Karpas-422 (cell line): ENCODE measurements at regions not wholly inside any gene's neighbourhood (a gene's known extent, or its start where the extent isn't known, plus 50 kb on each side); places are given as distances from the start of the nearest gene placed in this dataset.
"Not testable (repeated sequence)": the region's sequence is repeated elsewhere in the genome, so short reads cannot be mapped to it uniquely, and the experiment has no call there.

Experiments
- DNase-seq: peaks from one replicate; pipeline ENCODE4 v3.0.0-alpha.2; 2015
- H2AFZ ChIP-seq: fragments of 200-600 bp; sonication (generic); 2 replicates; pipeline ENCODE4 v1.6.1; 2014; ENCODE audit warnings: antibody characterized with exemption, low read length, mixed read lengths
- H3K27ac ChIP-seq: fragments of 200-600 bp; sonication (generic); 2 replicates; pipeline ENCODE4 v1.5.1; 2014; ENCODE audit warnings: mild to moderate bottlenecking, low read length, moderate library complexity
- H3K27me3 ChIP-seq: fragments of 200-600 bp; sonication (generic); 2 replicates; pipeline ENCODE4 v1.6.1; 2014; ENCODE audit warnings: low read length, mixed read lengths
- H3K36me3 ChIP-seq: fragments of 200-600 bp; sonication (generic); 2 replicates; pipeline ENCODE4 v1.6.1; 2014; ENCODE audit warnings: low read length, mixed read lengths; ENCODE audit not compliant: insufficient read depth
- H3K4me1 ChIP-seq: fragments of 200-600 bp; sonication (generic); 2 replicates; pipeline ENCODE4 v1.6.1; 2014; ENCODE audit warnings: mild to moderate bottlenecking, low read length, mixed read lengths
- H3K4me2 ChIP-seq: fragments of 200-600 bp; sonication (generic); 2 replicates; pipeline ENCODE4 v1.6.1; 2014; ENCODE audit warnings: low read length, low read depth, mild to moderate bottlenecking; ENCODE audit not compliant: poor library complexity, severe bottlenecking
- H3K4me3 ChIP-seq: fragments of 200-600 bp; sonication (generic); 2 replicates; pipeline ENCODE4 v1.5.1; 2014; ENCODE audit warnings: mild to moderate bottlenecking, antibody characterized with exemption, low read length, mixed read lengths
- H3K79me2 ChIP-seq: fragments of 200-600 bp; sonication (generic); 2 replicates; pipeline ENCODE4 v1.6.1; 2014; ENCODE audit warnings: mild to moderate bottlenecking, low read length, mixed read lengths
- H3K9ac ChIP-seq: fragments of 200-600 bp; sonication (generic); 2 replicates; pipeline ENCODE4 v1.6.0; 2014; ENCODE audit warnings: low read length
- H3K9me2 ChIP-seq: fragments of 200-600 bp; sonication (generic), shearing (Covaris generic); replicated peaks from 2 replicates; pipeline ENCODE4 v1.6.0; 2014; ENCODE audit warnings: mild to moderate bottlenecking, low read length, moderate library complexity; ENCODE audit not compliant: insufficient read depth
- H3K9me3 ChIP-seq: fragments of 300-700, 200-600 bp; sonication (generic); 2 replicates; pipeline ENCODE4 v1.6.1; 2014; ENCODE audit warnings: low read length, mixed read lengths
- H4K20me1 ChIP-seq: fragments of 200-600 bp; sonication (generic); 2 replicates; pipeline ENCODE4 v1.6.1; 2014; ENCODE audit warnings: mild to moderate bottlenecking, antibody characterized with exemption, low read length, low read depth; ENCODE audit not compliant: insufficient read depth

DNA sequence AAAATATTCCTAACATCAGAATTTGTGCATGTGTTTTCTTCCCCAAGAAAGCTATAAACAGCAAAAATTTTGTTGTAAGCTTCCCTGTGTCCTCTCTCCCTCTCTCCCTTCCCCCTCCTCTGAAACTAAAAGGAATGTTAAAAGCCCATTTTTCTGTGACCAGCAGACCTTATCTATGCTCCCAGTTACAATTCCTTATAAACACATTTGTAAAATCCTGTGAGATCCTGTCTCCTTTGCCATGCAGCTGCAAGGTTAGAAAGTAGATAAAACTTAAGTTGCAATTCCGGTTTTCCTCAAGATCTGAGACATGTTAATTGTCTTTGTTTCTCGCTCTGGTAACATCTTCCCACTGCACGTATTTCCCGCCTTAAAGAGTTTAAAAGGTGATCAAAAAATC, 370.3 kb upstream of the TRPC7 start:
- not testable (repeated sequence) for H4K20me1 ChIP-seq, H2AFZ ChIP-seq, H3K9me3 ChIP-seq, H3K4me1 ChIP-seq, H3K9me2 ChIP-seq, H3K27ac ChIP-seq, H3K27me3 ChIP-seq, H3K36me3 ChIP-seq, H3K9ac ChIP-seq, H3K4me2 ChIP-seq, H3K79me2 ChIP-seq, DNase-seq, H3K4me3 ChIP-seq

DNA sequence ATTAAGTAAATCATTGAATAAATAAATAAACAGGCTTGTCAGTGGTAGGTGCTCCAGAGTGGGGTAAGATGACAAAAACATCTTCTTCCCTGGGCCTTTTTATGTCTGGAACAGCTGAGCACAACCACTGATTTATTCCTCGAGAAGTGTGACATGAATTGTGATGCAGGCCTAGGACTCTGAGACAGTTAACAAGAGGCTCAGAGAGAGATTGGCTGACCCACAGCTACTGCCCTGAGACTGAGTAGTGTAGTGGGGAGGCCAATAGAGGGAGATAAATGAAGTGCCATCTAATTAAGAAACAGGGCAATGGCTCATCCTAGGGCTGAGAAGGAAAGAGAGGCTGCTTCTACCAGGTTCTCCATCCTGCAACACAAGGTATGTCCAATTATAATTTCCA, 369.3 kb upstream of the TRPC7 start:
- H3K27ac ChIP-seq, result no peak overlapping the region
- H2AFZ ChIP-seq, result no peak overlapping the region
- no peaks in the 10 kb centered on the region for H4K20me1 ChIP-seq
- no peak overlapping the region for H3K4me3 ChIP-seq
- H3K9ac ChIP-seq, result no peak overlapping the region
- no peak for DNase-seq
- no peaks in the 10 kb centered on the region for H3K27me3 ChIP-seq
- no peaks in the 10 kb centered on the region for H3K9me2 ChIP-seq
- H3K9me3 ChIP-seq, result no peaks in the 10 kb centered on the region
- H3K4me1 ChIP-seq, result no peaks in the 10 kb centered on the region
- H3K79me2 ChIP-seq, result no peaks in the 10 kb centered on the region
- no peak overlapping the region for H3K4me2 ChIP-seq
- no peaks in the 10 kb centered on the region for H3K36me3 ChIP-seq

DNA sequence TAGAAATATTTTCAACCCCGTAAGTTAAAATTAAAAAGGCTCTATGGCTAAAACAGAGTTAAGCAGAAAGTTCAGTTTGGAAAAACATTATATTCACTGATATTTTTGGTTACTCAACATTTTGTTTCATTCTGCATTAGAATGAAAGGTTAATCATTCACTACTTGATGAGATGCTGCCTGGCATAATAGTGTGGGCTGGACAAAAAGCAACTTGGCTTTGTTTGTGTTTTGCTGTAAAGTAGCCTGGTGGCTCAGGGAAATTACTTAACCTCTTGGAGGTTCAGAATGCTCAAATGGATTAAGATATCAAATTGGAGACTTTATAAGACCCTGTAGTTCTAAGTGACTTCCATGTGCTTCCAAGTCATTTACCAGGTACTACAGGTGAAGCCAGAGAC, 367.4 kb upstream of the TRPC7 start:
- Histone ChIP-seq H3K36me3 (no peaks in the 10 kb centered on the region), H3K4me1 (no peaks in the 10 kb centered on the region), H4K20me1 (no peaks in the 10 kb centered on the region), H3K79me2 (no peaks in the 10 kb centered on the region), H3K9ac (no peak overlapping the region), H3K27me3 (no peaks in the 10 kb centered on the region), H3K9me3 (no peaks in the 10 kb centered on the region), H3K4me2 (no peak overlapping the region), H3K4me3 (no peak overlapping the region), H3K9me2 (no peaks in the 10 kb centered on the region), H2AFZ (no peak overlapping the region), H3K27ac (no peak overlapping the region)
- no peak for DNase-seq

DNA sequence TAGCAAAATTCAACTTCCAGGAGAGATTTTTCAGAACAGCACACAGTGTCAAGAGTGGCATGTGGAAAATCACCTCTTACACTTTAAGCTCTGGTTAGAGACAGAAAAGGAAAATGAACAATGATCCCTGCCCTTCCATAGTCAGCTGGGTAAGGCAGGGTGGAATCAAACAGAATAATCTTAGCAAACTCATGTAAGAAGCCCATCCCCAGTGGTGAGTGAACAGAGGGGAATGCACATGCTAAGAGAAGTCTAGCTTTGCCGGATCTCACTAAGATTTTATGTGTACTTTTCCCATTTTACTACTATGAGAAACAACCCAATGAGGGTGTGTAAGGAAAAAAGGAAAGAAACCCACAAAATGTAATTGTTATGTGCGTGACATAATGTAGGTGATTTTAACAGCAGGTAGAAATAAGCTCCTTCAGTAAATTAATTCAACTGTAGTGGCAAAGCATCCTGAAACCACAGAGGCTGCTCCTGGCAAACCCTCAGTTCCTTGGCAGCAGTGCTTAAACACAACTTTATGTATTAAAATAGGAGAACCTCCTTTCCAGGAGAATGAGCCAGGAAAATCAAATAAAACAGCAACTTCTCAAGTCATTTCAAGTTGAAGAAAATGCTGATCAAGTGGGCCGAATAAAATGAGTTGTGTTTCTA, 366.0 kb upstream of the TRPC7 start:
- no peak for DNase-seq
- H3K4me1 ChIP-seq, result no peaks in the 10 kb centered on the region
- H3K4me2 ChIP-seq, result no peak overlapping the region
- no peaks in the 10 kb centered on the region for H3K36me3 ChIP-seq
- H2AFZ ChIP-seq, result no peak overlapping the region
- H3K79me2 ChIP-seq, result no peaks in the 10 kb centered on the region
- H4K20me1 ChIP-seq, result no peaks in the 10 kb centered on the region
- no peak overlapping the region for H3K4me3 ChIP-seq
- H3K9ac ChIP-seq, result no peak overlapping the region
- H3K27me3 ChIP-seq, result no peaks in the 10 kb centered on the region
- H3K27ac ChIP-seq, result no peak overlapping the region
- H3K9me2 ChIP-seq, result no peaks in the 10 kb centered on the region
- H3K9me3 ChIP-seq, result no peaks in the 10 kb centered on the region

DNA sequence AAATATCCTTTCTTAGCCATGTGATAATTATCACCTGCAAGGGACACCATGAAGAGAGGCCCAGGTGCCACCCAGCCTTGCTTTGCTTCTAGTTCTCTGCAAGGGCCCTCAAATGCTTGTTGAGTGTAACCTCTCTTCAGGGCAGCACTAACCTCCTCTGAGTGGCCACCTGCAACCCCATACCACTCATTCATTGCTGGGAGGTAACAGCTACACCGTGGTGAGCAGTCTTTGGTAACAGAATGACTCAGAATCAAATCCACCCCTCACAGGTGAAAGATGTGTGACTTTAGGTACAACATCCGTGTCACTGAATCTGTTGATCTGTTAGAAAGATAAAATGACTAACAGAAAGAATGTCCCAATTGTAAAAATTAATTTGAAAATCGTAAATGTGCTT, 365.1 kb upstream of the TRPC7 start:
- no peak for DNase-seq
- no peak overlapping the region for H2AFZ ChIP-seq
- H3K36me3 ChIP-seq, result no peaks in the 10 kb centered on the region
- H3K4me1 ChIP-seq, result no peaks in the 10 kb centered on the region
- H3K4me3 ChIP-seq, result no peak overlapping the region
- H4K20me1 ChIP-seq, result no peaks in the 10 kb centered on the region
- no peaks in the 10 kb centered on the region for H3K9me2 ChIP-seq
- H3K79me2 ChIP-seq, result no peaks in the 10 kb centered on the region
- no peaks in the 10 kb centered on the region for H3K9me3 ChIP-seq
- no peak overlapping the region for H3K4me2 ChIP-seq
- no peak overlapping the region for H3K9ac ChIP-seq
- no peak overlapping the region for H3K27ac ChIP-seq
- H3K27me3 ChIP-seq, result no peaks in the 10 kb centered on the region

DNA sequence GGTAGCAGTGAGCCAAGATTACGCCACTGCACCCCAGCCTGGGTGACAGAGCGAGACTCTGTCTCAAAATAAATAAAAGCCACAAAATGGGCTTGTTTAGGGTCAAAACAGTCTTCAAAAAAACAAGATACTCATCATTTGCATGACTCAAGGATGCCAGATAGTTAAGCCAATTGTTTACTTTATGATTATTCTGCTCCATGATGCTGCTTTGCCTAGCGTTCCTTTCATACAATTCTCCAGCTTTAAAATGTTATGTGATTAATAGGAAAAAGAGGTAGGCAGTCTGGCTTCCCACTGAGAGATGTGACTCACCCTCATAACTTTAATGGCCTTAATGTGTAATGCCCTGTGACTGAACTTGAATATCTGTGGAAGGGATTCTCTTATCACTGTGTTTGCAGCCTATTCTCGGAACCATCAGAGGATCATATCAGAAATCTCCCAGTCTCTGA, 364.6 kb upstream of the TRPC7 start:
- no peaks in the 10 kb centered on the region for H4K20me1 ChIP-seq
- no peaks in the 10 kb centered on the region for H3K27me3 ChIP-seq
- no peaks in the 10 kb centered on the region for H3K79me2 ChIP-seq
- H3K9me2 ChIP-seq, result no peaks in the 10 kb centered on the region
- no peak overlapping the region for H3K9ac ChIP-seq
- H2AFZ ChIP-seq, result no peak overlapping the region
- DNase-seq, result no peak
- H3K36me3 ChIP-seq, result no peaks in the 10 kb centered on the region
- H3K4me2 ChIP-seq, result no peak overlapping the region
- H3K27ac ChIP-seq, result no peak overlapping the region
- H3K4me3 ChIP-seq, result no peak overlapping the region
- H3K9me3 ChIP-seq, result no peaks in the 10 kb centered on the region
- H3K4me1 ChIP-seq, result no peaks in the 10 kb centered on the region

DNA sequence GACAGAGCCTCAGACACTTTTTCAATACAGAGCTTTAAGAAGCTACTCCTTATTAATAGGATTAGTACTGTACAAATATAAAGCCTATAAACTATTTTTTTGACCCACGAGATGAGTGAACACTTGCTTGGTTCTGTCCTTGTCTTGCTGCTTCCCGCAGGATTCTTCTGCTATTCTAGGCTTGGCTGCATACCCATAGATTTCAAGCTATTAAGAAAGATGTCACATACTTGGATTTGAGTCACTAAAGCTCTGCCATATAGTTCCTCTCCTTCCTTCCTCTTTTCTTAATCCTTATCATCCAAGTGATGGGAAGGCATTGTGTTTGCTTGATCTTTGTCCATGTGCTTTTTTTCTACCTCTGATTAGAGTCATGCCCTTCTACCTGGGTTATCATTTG, 361.2 kb upstream of the TRPC7 start:
- H3K9ac ChIP-seq, result no peak overlapping the region
- H3K36me3 ChIP-seq, result no peaks in the 10 kb centered on the region
- no peak overlapping the region for H3K4me2 ChIP-seq
- no peaks in the 10 kb centered on the region for H4K20me1 ChIP-seq
- no peaks in the 10 kb centered on the region for H3K79me2 ChIP-seq
- H3K9me2 ChIP-seq, result no peaks in the 10 kb centered on the region
- H3K27ac ChIP-seq, result no peak overlapping the region
- DNase-seq, result no peak
- no peak overlapping the region for H2AFZ ChIP-seq
- H3K9me3 ChIP-seq, result no peaks in the 10 kb centered on the region
- H3K27me3 ChIP-seq, result no peaks in the 10 kb centered on the region
- no peaks in the 10 kb centered on the region for H3K4me1 ChIP-seq
- no peak overlapping the region for H3K4me3 ChIP-seq

DNA sequence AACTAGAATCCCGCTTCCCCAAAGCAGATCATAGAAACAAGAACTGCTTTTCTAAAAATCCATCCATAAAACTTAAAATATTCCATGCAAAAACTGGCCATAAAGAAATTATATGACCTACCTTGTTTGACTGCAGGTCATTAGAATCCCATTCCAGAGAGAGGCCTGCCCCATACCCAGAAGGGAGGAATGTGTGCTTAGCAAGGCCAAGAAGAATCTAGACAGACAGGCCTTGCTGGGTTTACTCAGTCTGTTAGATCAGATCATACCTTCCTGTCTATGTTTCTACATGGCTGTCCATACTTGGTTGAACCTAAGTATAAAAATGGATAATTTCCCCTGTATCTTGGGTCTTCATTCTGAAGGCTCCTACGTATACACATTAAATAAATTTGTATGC, 358.8 kb upstream of the TRPC7 start:
- Histone ChIP-seq H3K4me2 (no peak overlapping the region), H3K4me1 (no peaks in the 10 kb centered on the region), H4K20me1 (no peaks in the 10 kb centered on the region), H3K27me3 (no peaks in the 10 kb centered on the region), H3K27ac (no peak overlapping the region), H3K9me2 (no peaks in the 10 kb centered on the region), H2AFZ (no peak overlapping the region), H3K4me3 (no peak overlapping the region), H3K9me3 (no peaks in the 10 kb centered on the region), H3K79me2 (no peaks in the 10 kb centered on the region), H3K9ac (no peak overlapping the region), H3K36me3 (no peaks in the 10 kb centered on the region)
- DNase-seq, result no peak

DNA sequence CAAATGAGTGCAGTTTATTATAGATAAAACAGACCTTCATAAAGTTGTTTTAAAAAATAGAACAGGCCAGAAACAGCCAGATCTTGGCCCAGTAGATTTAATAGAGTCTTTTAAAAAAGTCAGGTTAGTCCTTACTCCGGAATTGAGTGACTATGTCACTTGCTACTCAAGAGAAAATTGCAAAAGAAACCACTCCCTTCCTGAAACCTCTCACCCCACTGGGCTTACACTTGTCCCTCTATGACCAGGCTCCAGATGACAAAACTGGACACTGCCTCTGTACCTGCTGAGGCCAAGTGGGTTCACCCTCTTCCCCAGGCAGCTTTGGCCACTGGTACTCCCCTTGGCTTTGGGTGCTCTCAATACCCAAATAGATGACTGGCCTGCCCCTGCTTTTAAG, 357.2 kb upstream of the TRPC7 start:
- Histone ChIP-seq H3K9me2 (no peaks in the 10 kb centered on the region), H3K4me2 (no peak overlapping the region), H4K20me1 (no peaks in the 10 kb centered on the region), H3K79me2 (no peaks in the 10 kb centered on the region), H3K27ac (no peak overlapping the region), H3K27me3 (no peaks in the 10 kb centered on the region), H3K4me1 (no peaks in the 10 kb centered on the region), H3K9me3 (no peaks in the 10 kb centered on the region), H3K4me3 (no peak overlapping the region), H2AFZ (no peak overlapping the region), H3K9ac (no peak overlapping the region), H3K36me3 (no peaks in the 10 kb centered on the region)
- DNase-seq, result no peak
